Vagina (tissue), 2 donors: ENCODE measurements at regions not wholly inside any gene's neighbourhood (a gene's known extent, or its start where the extent isn't known, plus 50 kb on each side); places are given as distances from the start of the nearest gene placed in this dataset.

Source experiments
- CTCF ChIP-seq, 3 experiments: fragments of 450-650 bp in 2 of 3; fragments of 200-600 bp in 1 of 3; sonication (generic) in 1 of 3; IDR thresholded peaks; one replicate each; pipeline ENCODE4 v1.5.1; 2017 to 2019; ENCODE audit warnings: antibody characterized with exemption in 3 of 3, mild to moderate bottlenecking in 2 of 3, moderate library complexity in 2 of 3
- POLR2A ChIP-seq, 2 donors: fragments of 450-650 bp; IDR thresholded peaks; one replicate each; pipeline ENCODE4 v1.6.1; 2017; ENCODE audit warnings: antibody characterized with exemption in 2 of 2, mild to moderate bottlenecking in 2 of 2, moderate library complexity in 2 of 2

DNA sequence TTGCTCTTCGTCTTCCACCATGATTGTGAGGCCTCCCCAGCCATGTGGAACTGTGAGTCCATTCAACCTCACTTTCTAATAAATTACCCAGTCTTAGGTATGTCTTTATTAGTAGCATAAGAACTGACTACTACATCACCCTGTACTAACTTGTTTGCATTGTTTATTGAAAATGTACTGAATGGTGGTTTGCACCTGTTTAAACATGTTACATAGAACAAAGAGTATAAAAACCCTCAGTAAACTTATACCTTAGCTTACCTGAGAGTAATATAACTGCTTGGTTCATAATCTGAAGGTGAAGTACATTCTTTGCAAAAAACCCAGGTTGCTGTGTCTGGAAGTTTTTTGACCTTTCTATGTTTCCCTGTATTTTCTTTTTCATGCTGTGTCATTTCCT, 777.8 kb downstream of the TBC1D32 start:
- TF ChIP-seq CTCF (IDR thresholded peaks at IDR 0.05) (no peak), POLR2A (IDR thresholded peaks at IDR 0.05) (no peak)
